MM.1S (cell line): ENCODE measurements at regions not wholly inside any gene's neighbourhood (a gene's known extent, or its start where the extent isn't known, plus 50 kb on each side); places are given as distances from the start of the nearest gene placed in this dataset.

Experiments used
- DNase-seq: peaks from one replicate; pipeline ENCODE4 v3.0.0-alpha.2; 2015
- H2AFZ ChIP-seq: fragments of 300-600 bp; sonication (generic); 2 replicates; pipeline ENCODE4 v1.6.0; 2016; ENCODE audit warnings: antibody characterized with exemption, low read length
- H3F3A ChIP-seq: fragments of 300-600 bp; sonication (generic); 2 replicates; pipeline ENCODE4 v1.6.1; 2016; ENCODE audit warnings: mild to moderate bottlenecking, antibody characterized with exemption, low read length, moderate library complexity, mixed read lengths; ENCODE audit not compliant: insufficient read depth
- H3K27ac ChIP-seq: fragments of 300-600 bp; sonication (generic); 2 replicates; pipeline ENCODE4 v1.5.1; 2016; ENCODE audit warnings: mild to moderate bottlenecking, low read length
- H3K27me3 ChIP-seq: fragments of 300-600 bp; sonication (generic); replicated peaks from 2 replicates; pipeline ENCODE4 v1.6.0; 2016; ENCODE audit warnings: low read length; ENCODE audit not compliant: insufficient read depth
- H3K36me3 ChIP-seq: fragments of 300-600 bp; sonication (generic); replicated peaks from 2 replicates; pipeline ENCODE4 v1.6.1; 2016; ENCODE audit warnings: mild to moderate bottlenecking, low read length, mixed read lengths; ENCODE audit not compliant: insufficient read depth
- H3K4me1 ChIP-seq: fragments of 300-600 bp; sonication (generic); 2 replicates; pipeline ENCODE4 v1.6.1; 2016; ENCODE audit warnings: low read length, mixed read lengths
- H3K4me2 ChIP-seq: fragments of 300-600 bp; sonication (generic); 2 replicates; pipeline ENCODE4 v1.6.0; 2016; ENCODE audit warnings: low read depth, low read length
- H3K4me3 ChIP-seq: fragments of 300-600 bp; sonication (generic); 2 replicates; pipeline ENCODE4 v1.5.1; 2016; ENCODE audit warnings: low read length, mixed read lengths
- H3K79me2 ChIP-seq: fragments of 300-600 bp; sonication (generic); 2 replicates; pipeline ENCODE4 v1.6.1; 2016; ENCODE audit warnings: mixed run types, low read length, mixed read lengths
- H3K9ac ChIP-seq: fragments of 300-600 bp; sonication (generic); 2 replicates; pipeline ENCODE4 v1.6.1; 2016; ENCODE audit warnings: low read length, mixed read lengths
- H3K9me2 ChIP-seq: fragments of 300-600 bp; sonication (generic); replicated peaks from 2 replicates; pipeline ENCODE4 v1.6.1; 2016; ENCODE audit warnings: mild to moderate bottlenecking, low read length, mixed read lengths; ENCODE audit not compliant: insufficient read depth
- H3K9me3 ChIP-seq: fragments of 300-600 bp; sonication (generic); replicated peaks from 2 replicates; pipeline ENCODE4 v1.6.1; 2016; ENCODE audit warnings: mild to moderate bottlenecking, low read length, mixed read lengths; ENCODE audit not compliant: insufficient read depth
- H4K20me1 ChIP-seq: fragments of 300-600 bp; sonication (generic); 2 replicates; pipeline ENCODE4 v1.6.1; 2016; ENCODE audit warnings: mild to moderate bottlenecking, low read length, moderate library complexity, mixed read lengths; ENCODE audit not compliant: insufficient read depth
- CTCF ChIP-seq: fragments of 300-600 bp; sonication (generic); IDR thresholded peaks from 2 replicates; pipeline ENCODE4 v1.5.1; 2016; ENCODE audit warnings: antibody characterized with exemption, low read length, mixed read lengths
- EZH2 ChIP-seq: fragments of 300-600 bp; sonication (generic); optimal IDR thresholded peaks from 2 replicates; pipeline ENCODE3; 2017; ENCODE audit warnings: low read depth, mild to moderate bottlenecking, antibody characterized with exemption, low read length, mixed read lengths
- EZH2phosphoT487 ChIP-seq: fragments of 300-600 bp; sonication (generic); IDR thresholded peaks from 2 replicates; pipeline ENCODE4 v1.6.1; 2018; ENCODE audit warnings: antibody characterized with exemption, low read length

GRCh38 chr7:85396676-85397075, 209.8 kb upstream of the SEMA3D start:
- Histone ChIP-seq H3K79me2 (no peaks in the 10 kb centered on the region), H3K9me2 (no peaks in the 10 kb centered on the region; the same call in 1 of the 2 replicates), H3K9ac (no peak overlapping the region), H3K9me3 (no peaks in the 10 kb centered on the region), H3K4me1 (no peaks in the 10 kb centered on the region), H4K20me1 (no peaks in the 10 kb centered on the region), H3K27me3 (no peaks in the 10 kb centered on the region), H3K27ac (no peak overlapping the region), H3K4me2 (no peak overlapping the region), H3K36me3 (no peaks in the 10 kb centered on the region), H3F3A (no peaks in the 10 kb centered on the region), H2AFZ (no peak overlapping the region), H3K4me3 (no peak overlapping the region)
- no peak for DNase-seq
- no peak for TF ChIP-seq CTCF
- no peak for TF ChIP-seq EZH2phosphoT487
- TF ChIP-seq EZH2: no peak

GRCh38 chr7:85392789-85393188, 205.9 kb upstream of the SEMA3D start:
- TF ChIP-seq EZH2 (no peak), CTCF (no peak), EZH2phosphoT487 (no peak)
- no peaks in the 10 kb centered on the region for H3F3A ChIP-seq
- no peaks in the 10 kb centered on the region for H3K27me3 ChIP-seq
- H2AFZ ChIP-seq: no peak overlapping the region
- H3K27ac ChIP-seq: no peak overlapping the region
- H3K9me2 ChIP-seq: no peaks in the 10 kb centered on the region; the same call in 1 of the 2 replicates
- DNase-seq: no peak
- H3K9ac ChIP-seq: no peak overlapping the region
- no peak overlapping the region for H3K4me3 ChIP-seq
- H3K79me2 ChIP-seq: no peaks in the 10 kb centered on the region
- H3K4me1 ChIP-seq: no peaks in the 10 kb centered on the region
- H3K4me2 ChIP-seq: no peak overlapping the region
- no peaks in the 10 kb centered on the region for H4K20me1 ChIP-seq
- H3K9me3 ChIP-seq: no peaks in the 10 kb centered on the region
- no peaks in the 10 kb centered on the region for H3K36me3 ChIP-seq

GRCh38 chr7:85392326-85392725, 205.5 kb upstream of the SEMA3D start:
- DNase-seq: no peak
- no peak overlapping the region for H3K4me3 ChIP-seq
- H3K9ac ChIP-seq: no peak overlapping the region
- TF ChIP-seq EZH2 (no peak), EZH2phosphoT487 (no peak), CTCF (no peak)
- no peaks in the 10 kb centered on the region for H3K79me2 ChIP-seq
- no peak overlapping the region for H3K4me2 ChIP-seq
- no peaks in the 10 kb centered on the region; the same call in 1 of the 2 replicates for H3K9me2 ChIP-seq
- H3K9me3 ChIP-seq: no peaks in the 10 kb centered on the region
- no peaks in the 10 kb centered on the region for H3K27me3 ChIP-seq
- H2AFZ ChIP-seq: no peak overlapping the region
- no peaks in the 10 kb centered on the region for H3F3A ChIP-seq
- no peaks in the 10 kb centered on the region for H4K20me1 ChIP-seq
- no peaks in the 10 kb centered on the region for H3K36me3 ChIP-seq
- no peaks in the 10 kb centered on the region for H3K4me1 ChIP-seq
- H3K27ac ChIP-seq: no peak overlapping the region
